GM12874 (cell line): ENCODE measurements at regions not wholly inside any gene's neighbourhood (a gene's known extent, or its start where the extent isn't known, plus 50 kb on each side); places are given as distances from the start of the nearest gene placed in this dataset.

Experiments used
- CTCF ChIP-seq: IDR thresholded peaks from 2 replicates; pipeline ENCODE4 v1.5.1; 2011; ENCODE audit warnings: low read depth, mild to moderate bottlenecking, control low read depth, low read length, moderate library complexity; ENCODE audit not compliant: insufficient read depth

GRCh38 chrX:7641141-7641540 is 201.8 kb upstream of the VCX start:
- TF ChIP-seq CTCF: no peak

- TF ChIP-seq CTCF: no peak
Measured at GRCh38 chrX:7640392-7640791, 202.6 kb upstream of the VCX start.

GRCh38 chrX:7638078-7638710 is 204.8 kb upstream of the VCX start:
- no peak for TF ChIP-seq CTCF

- TF ChIP-seq CTCF: no peak
Measured at GRCh38 chrX:7637066-7637465, 205.9 kb upstream of the VCX start.

GRCh38 chrX:7635604-7636003 is 207.4 kb upstream of the VCX start:
- TF ChIP-seq CTCF: no peak

- TF ChIP-seq CTCF: no peak
Measured at GRCh38 chrX:7620560-7620959, 222.4 kb upstream of the VCX start.

GRCh38 chrX:7617994-7618393 is 225.0 kb upstream of the VCX start:
- no peak for TF ChIP-seq CTCF

GRCh38 chrX:7614616-7615015 is 228.4 kb upstream of the VCX start:
- no peak for TF ChIP-seq CTCF
